ENCODE measurements at regions not wholly inside any gene's neighbourhood (a gene's known extent, or its start where the extent isn't known, plus 50 kb on each side); places are given as distances from the start of the nearest gene placed in this dataset.

DNA sequence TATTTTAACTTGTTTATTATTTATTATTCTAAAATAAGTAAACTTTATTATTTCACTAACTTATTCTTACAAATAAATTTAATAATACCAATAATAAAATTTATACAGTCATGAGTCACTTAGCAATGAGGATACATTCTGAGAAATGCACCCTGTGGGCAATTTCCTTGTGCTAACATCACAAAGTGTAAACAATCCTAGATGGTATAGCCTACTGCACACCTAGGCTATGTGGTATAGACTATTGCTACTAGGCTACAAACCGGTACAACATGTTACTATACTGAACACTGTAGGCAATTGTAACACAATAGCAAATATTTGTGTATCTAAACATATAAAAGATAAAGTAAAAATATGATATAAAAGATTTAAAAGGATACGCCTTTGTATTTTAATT, 479.5 kb downstream of the EPHA5 start:
- TF ChIP-seq POLR2AphosphoS5 (IDR thresholded peaks at IDR 0.05; ENCODE audit: low read depth) (no peak), SPI1 (IDR thresholded peaks at IDR 0.05; ENCODE audit: borderline replicate concordance, low read depth) (no peak), GABPA (IDR thresholded peaks at IDR 0.05; ENCODE audit: low read depth) (no peak)
- TF ChIP-seq, protein P1, sequence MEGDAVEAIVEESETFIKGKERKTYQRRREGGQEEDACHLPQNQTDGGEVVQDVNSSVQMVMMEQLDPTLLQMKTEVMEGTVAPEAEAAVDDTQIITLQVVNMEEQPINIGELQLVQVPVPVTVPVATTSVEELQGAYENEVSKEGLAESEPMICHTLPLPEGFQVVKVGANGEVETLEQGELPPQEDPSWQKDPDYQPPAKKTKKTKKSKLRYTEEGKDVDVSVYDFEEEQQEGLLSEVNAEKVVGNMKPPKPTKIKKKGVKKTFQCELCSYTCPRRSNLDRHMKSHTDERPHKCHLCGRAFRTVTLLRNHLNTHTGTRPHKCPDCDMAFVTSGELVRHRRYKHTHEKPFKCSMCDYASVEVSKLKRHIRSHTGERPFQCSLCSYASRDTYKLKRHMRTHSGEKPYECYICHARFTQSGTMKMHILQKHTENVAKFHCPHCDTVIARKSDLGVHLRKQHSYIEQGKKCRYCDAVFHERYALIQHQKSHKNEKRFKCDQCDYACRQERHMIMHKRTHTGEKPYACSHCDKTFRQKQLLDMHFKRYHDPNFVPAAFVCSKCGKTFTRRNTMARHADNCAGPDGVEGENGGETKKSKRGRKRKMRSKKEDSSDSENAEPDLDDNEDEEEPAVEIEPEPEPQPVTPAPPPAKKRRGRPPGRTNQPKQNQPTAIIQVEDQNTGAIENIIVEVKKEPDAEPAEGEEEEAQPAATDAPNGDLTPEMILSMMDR (IDR thresholded peaks at IDR 0.05; ENCODE audit: insufficient read depth, low read length), result no peak
- TF ChIP-seq, protein P2, sequence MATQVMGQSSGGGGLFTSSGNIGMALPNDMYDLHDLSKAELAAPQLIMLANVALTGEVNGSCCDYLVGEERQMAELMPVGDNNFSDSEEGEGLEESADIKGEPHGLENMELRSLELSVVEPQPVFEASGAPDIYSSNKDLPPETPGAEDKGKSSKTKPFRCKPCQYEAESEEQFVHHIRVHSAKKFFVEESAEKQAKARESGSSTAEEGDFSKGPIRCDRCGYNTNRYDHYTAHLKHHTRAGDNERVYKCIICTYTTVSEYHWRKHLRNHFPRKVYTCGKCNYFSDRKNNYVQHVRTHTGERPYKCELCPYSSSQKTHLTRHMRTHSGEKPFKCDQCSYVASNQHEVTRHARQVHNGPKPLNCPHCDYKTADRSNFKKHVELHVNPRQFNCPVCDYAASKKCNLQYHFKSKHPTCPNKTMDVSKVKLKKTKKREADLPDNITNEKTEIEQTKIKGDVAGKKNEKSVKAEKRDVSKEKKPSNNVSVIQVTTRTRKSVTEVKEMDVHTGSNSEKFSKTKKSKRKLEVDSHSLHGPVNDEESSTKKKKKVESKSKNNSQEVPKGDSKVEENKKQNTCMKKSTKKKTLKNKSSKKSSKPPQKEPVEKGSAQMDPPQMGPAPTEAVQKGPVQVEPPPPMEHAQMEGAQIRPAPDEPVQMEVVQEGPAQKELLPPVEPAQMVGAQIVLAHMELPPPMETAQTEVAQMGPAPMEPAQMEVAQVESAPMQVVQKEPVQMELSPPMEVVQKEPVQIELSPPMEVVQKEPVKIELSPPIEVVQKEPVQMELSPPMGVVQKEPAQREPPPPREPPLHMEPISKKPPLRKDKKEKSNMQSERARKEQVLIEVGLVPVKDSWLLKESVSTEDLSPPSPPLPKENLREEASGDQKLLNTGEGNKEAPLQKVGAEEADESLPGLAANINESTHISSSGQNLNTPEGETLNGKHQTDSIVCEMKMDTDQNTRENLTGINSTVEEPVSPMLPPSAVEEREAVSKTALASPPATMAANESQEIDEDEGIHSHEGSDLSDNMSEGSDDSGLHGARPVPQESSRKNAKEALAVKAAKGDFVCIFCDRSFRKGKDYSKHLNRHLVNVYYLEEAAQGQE (IDR thresholded peaks at IDR 0.05; ENCODE audit: insufficient replicate concordance, low read depth), result no peak
- Histone ChIP-seq H3K4me3 (replicated peaks; ENCODE audit: insufficient read depth, low read length) (no peak overlapping the region), H3K27me3 (ENCODE audit: insufficient read depth, poor library complexity, severe bottlenecking) (no peaks in the 10 kb centered on the region), H3K27ac (replicated peaks) (no peak overlapping the region)
- DNase-seq (ENCODE audit: low read depth in 1 of 2, low spot score in 1 of 2), result no peak

DNA sequence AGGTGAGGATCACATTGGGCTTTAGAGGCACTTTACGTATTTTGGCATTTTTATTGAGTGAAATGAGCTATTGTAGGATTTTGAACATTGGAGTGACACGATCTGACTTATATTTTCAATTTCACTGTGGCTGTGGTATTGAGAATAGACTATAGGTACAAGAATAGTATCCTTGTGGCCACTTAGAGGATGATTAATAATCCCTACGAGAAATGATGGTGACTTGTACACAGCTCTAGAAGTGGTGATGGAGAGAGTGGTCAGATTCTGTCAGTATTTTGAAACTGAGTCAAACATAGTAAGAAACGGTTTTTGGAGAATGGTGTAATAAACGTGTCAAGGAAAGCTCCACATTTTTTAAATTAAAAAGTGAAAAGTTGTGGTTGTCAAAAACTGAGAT, 494.7 kb downstream of the EPHA5 start:
- Histone ChIP-seq H3K27me3 (ENCODE audit: insufficient read depth, poor library complexity, severe bottlenecking) (no peaks in the 10 kb centered on the region), H3K4me3 (replicated peaks; ENCODE audit: insufficient read depth, low read length) (no peak overlapping the region), H3K27ac (replicated peaks) (no peak overlapping the region)
- TF ChIP-seq, protein P1 (IDR thresholded peaks at IDR 0.05; ENCODE audit: insufficient read depth, low read length), result no peak
- no peak for TF ChIP-seq SPI1 (IDR thresholded peaks at IDR 0.05; ENCODE audit: borderline replicate concordance, low read depth)
- TF ChIP-seq, protein P2 (IDR thresholded peaks at IDR 0.05; ENCODE audit: insufficient replicate concordance, low read depth), result no peak
- no peak for TF ChIP-seq POLR2AphosphoS5 (IDR thresholded peaks at IDR 0.05; ENCODE audit: low read depth)
- TF ChIP-seq GABPA (IDR thresholded peaks at IDR 0.05; ENCODE audit: low read depth), result no peak
- no peak for DNase-seq (ENCODE audit: low read depth in 1 of 2, low spot score in 1 of 2)

DNA sequence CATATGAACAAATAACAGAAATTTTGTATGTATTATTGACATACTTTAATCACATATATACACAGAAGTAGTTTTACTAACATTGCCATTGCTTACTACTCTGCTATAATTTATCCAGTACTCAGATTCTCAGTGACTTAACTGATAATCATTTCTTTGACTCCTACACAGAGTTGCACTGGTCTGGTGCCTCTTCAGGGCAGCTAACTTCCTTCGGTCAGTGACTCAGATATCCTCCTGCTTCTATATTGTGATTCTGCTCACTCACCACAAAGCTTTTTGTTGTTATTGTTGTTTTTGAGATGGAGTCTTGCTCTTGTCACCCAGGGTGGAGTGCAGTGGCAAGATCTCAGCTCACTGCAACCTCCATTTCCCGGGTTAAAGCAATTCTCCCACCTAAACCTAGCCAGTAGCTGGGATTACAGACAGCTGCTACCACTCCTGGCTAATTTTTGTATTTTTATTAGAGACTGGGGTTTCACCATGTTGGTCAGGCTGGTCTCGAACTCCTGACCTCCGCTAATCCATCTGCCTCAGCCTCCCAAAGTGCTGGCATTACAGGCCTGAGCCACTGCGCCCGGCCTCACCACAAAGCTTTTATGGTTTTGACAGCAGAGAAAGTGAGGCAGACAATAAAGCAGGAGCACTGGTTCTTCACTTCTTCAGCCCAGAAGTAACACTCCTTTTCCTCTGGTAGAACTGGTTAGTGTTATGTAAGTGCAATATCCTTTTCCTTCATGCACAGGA, 499.3 kb downstream of the EPHA5 start:
- H3K27me3 ChIP-seq (ENCODE audit: insufficient read depth, poor library complexity, severe bottlenecking), result no peaks in the 10 kb centered on the region
- TF ChIP-seq, protein P2 (IDR thresholded peaks at IDR 0.05; ENCODE audit: insufficient replicate concordance, low read depth), result no peak
- TF ChIP-seq, protein P1 (IDR thresholded peaks at IDR 0.05; ENCODE audit: insufficient read depth, low read length), result no peak
- TF ChIP-seq POLR2AphosphoS5 (IDR thresholded peaks at IDR 0.05; ENCODE audit: low read depth) (no peak), SPI1 (IDR thresholded peaks at IDR 0.05; ENCODE audit: borderline replicate concordance, low read depth) (no peak), GABPA (IDR thresholded peaks at IDR 0.05; ENCODE audit: low read depth) (no peak)
- no peak for DNase-seq (ENCODE audit: low read depth in 1 of 2, low spot score in 1 of 2)
- no peak overlapping the region for H3K27ac ChIP-seq (replicated peaks)
- H3K4me3 ChIP-seq (replicated peaks; ENCODE audit: insufficient read depth, low read length), result no peak overlapping the region
